GM18520 (cell line): ENCODE measurements at regions not wholly inside any gene's neighbourhood (a gene's known extent, or its start where the extent isn't known, plus 50 kb on each side); places are given as distances from the start of the nearest gene placed in this dataset.
"Not testable (repeated sequence)": the region's sequence is repeated elsewhere in the genome, so short reads cannot be mapped to it uniquely, and the experiment has no call there.

ENCODE experiments used
- ATAC-seq: cut with Tn5 transposase; IDR thresholded peaks from one replicate; pipeline ENCODE4 v1.9.1; 2021; ENCODE audit not compliant: unreplicated experiment

- ATAC-seq, result not testable (repeated sequence)
Measured at GRCh38 chr1:149274493-149274892, 171.1 kb upstream of the NBPF9 start.

- not testable (repeated sequence) for ATAC-seq
Measured at GRCh38 chr1:149275802-149276201, 172.5 kb upstream of the NBPF9 start.

DNA sequence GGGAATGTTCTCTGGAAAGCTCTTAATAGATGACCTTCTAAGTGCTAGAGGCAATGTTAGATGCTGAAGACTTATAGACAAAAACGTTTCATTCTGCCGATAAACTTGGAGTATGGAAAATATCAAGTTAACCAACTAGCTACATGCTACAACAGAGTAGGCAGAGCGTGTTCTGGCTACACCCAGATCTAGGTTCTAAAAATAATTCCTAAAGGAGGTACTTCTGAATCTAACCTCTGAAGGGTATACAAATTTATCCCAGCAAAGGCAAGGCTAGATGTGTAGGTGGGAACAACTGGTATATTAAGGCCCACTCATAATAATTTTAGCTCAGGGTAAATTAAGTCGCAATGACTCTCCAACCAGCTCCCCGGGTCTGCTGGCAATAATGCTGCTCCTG is 173.1 kb upstream of the NBPF9 start:
- not testable (repeated sequence) for ATAC-seq

GRCh38 chr1:149278156-149278555 is 174.8 kb upstream of the NBPF9 start:
- not testable (repeated sequence) for ATAC-seq

- not testable (repeated sequence) for ATAC-seq
Measured at GRCh38 chr1:149279015-149279414, 175.7 kb upstream of the NBPF9 start.

- ATAC-seq, result not testable (repeated sequence)
Measured at GRCh38 chr1:149279512-149279911, 176.2 kb upstream of the NBPF9 start.

- ATAC-seq, result not testable (repeated sequence)
Measured at GRCh38 chr1:149284773-149285172, 181.4 kb upstream of the NBPF9 start.

GRCh38 chr1:149285205-149285604 is 181.9 kb upstream of the NBPF9 start:
- ATAC-seq, result not testable (repeated sequence)

DNA sequence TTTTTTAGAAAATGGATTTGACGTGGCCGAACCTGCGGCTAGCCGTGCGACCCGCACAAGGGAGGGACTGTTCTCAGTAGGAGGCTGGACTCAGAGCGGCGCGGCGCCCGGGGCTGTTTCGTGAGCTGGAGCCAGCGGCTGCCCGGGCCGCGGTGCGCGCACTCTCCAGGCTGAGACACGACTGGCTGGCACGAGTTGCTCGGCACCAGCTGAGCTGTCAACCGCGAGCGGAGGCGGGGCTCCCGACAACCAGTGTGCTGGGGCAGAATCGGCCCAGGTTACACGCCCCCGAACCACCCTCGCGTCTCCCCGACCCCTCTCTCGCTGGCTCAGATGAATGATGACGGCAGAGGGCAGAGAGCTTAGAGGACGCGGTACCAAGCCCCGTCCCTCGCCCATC is 182.3 kb upstream of the NBPF9 start:
- not testable (repeated sequence) for ATAC-seq

DNA sequence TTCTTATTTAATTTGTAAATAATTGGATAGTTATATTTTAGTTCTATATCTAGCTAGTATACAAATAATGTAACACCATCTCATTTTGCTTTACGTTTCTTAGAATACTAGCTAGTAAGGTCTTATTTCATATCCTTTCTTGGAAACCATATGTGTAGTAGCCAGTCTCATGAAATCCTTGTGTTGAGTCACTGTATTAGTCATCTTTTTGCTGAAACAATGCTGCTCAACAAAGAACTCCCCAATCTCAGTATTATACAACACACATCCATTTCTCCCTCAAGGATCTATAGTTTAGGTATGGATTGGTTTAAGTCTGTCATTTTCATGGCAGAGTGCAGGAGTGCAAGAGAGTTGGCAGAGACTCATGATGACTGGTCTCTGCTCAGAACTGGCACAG is 185.2 kb upstream of the NBPF9 start:
- ATAC-seq, result not testable (repeated sequence)

DNA sequence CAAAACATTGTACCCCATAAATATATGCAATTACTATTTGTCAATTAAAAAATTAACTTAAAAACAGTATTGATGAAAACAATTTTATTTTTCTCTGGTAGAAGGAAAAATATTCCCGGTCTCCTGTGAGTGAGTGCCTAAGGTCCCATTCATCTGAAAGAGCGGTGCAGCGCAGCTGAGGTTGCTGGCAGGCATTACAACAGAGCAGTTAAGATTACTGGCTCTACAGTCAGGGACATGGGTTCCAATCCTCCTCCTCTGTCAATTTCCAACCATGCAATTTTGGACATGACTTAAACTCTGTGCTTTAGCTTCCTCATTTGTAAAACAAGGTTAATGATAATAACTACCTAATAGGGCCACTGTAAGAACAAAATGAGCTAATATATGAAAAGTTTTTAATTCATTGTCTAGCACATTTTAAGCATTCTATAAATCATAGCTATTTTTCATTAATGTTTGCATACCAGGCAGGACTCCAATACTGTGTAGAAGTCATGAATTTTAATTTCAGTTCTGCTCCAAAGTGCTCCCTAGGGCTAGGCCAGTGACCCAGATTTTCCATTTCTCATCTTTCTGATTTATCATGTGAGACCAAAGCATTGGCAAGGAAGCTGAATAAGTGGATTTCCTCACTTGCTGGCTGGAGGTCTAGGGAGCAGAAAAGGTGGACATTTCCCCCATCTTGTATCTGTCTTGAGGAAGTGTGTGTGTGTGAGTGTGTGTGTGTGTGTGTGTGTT is 174.2 kb upstream of the NBPF19 start:
- not testable (repeated sequence) for ATAC-seq

DNA sequence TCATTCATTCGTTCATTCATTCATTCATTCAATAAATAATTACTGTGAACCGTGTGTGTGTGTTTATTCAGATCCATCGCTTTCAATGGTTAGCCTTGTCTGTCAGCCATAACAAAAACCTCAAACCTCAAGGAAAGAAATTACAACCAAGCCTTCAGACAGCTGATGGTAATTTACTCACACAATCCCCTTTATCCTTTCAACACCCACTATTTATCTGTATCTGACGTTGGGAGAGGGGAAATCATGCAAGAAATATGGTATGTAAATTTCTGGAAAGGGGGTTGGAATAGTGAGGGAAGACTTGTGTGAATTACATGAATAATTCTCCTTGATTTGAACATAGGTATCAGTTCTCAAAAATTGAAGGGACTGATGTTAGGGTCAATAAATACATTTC is 173.6 kb upstream of the NBPF19 start:
- not testable (repeated sequence) for ATAC-seq

GRCh38 chr1:149304796-149305195 is 170.0 kb upstream of the NBPF19 start:
- not testable (repeated sequence) for ATAC-seq

- ATAC-seq, result not testable (repeated sequence)
Measured at GRCh38 chr1:149307640-149308039, 167.2 kb upstream of the NBPF19 start.

DNA sequence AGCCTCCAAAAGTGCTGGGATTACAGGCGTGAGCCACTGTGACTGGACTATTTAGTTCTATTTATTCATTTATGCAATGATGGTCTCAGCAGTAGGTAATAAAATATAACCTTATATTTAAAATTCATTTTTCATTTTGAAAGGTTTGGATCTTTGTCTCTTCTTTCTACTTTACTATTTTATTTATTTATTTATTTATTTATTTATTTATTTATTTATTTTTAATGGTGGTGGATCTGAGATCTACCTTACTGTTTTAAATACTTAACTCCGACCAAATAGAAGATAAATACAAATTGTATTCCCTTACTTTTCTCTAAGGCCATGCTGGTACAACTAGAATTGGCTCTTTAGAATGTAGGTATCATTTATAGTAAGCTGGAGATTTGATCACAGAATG is 159.9 kb upstream of the NBPF19 start:
- not testable (repeated sequence) for ATAC-seq

DNA sequence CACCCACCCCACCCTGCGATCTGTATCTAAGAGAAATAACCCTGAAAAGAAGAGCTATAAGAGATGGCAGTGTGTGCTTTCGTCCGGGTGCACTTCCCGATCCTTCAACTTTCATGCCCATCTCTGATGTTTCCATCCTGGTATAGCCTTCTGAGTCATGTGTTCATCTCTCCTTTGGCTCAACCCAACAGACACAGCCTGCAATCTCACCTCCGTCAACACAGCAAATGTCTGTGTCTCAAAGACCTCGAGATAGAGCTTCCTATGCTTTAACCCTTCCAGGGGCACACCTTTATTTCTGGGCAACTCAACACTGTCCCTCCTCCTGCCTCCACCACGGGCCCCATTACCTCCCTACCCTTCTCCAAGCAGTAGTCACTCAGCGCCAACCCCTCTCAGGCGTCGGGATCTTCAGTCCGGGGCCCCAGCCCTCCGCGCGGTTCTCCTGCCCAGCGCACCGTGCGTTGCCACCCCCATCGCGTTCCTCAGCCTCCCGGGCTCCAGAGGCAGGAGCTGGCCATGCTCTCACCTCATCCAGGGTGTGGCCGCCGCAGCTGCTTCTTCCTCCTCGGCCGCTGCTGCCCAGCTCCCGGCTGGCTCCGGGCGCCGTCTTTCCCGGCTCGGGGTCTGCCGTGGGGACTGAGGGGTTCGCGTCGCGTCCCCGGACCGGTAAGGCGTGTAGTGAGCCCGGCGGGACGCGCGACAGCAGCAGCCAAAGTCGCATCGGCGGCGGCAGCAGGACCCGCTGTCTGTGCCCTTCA is 153.7 kb upstream of the NBPF19 start:
- not testable (repeated sequence) for ATAC-seq

- not testable (repeated sequence) for ATAC-seq
Measured at GRCh38 chr1:149321732-149322016, 153.2 kb upstream of the NBPF19 start.

DNA sequence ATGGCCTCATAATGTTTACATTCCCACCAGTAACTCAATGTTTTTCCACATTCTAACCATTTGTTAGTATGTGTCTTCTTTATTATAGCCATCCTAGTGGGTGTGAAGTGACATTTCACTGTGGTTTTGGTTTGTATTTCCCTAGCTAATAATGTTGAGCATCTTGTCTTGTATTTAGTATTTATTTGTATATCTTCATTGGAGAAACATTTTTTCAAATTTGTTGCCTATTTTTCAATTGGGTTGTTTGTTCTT is 144.8 kb upstream of the NBPF19 start:
- not testable (repeated sequence) for ATAC-seq

- not testable (repeated sequence) for ATAC-seq
Measured at GRCh38 chr1:149336082-149336481, 138.8 kb upstream of the NBPF19 start.

GRCh38 chr1:149338221-149338691 is 136.6 kb upstream of the NBPF19 start:
- not testable (repeated sequence) for ATAC-seq

- ATAC-seq, result not testable (repeated sequence)
Measured at GRCh38 chr1:149338698-149339097, 136.1 kb upstream of the NBPF19 start.

GRCh38 chr1:149349448-149349847 is 125.4 kb upstream of the NBPF19 start:
- ATAC-seq, result not testable (repeated sequence)
